Liver (tissue), 3 donors: ENCODE measurements at regions not wholly inside any gene's neighbourhood (a gene's known extent, or its start where the extent isn't known, plus 50 kb on each side); places are given as distances from the start of the nearest gene placed in this dataset.

ENCODE experiments used
- FOXA1 ChIP-seq: IDR thresholded peaks from 2 replicates; pipeline ENCODE4 v1.6.1; 2016; ENCODE audit warnings: antibody characterized with exemption
- GABPA ChIP-seq, 2 donors: IDR thresholded peaks in 1 of 2; conservative IDR thresholded peaks in 1 of 2; 2 replicates each; pipeline ENCODE4 v1.6.1; 2016; ENCODE audit warnings: antibody characterized with exemption in 2 of 2, mild to moderate bottlenecking in 1 of 2, moderate library complexity in 1 of 2
- JUND ChIP-seq, 2 donors: IDR thresholded peaks; 2 replicates each; pipeline ENCODE4 v1.6.1; 2016; ENCODE audit warnings: antibody characterized with exemption in 2 of 2
- RAD21 ChIP-seq, 2 donors: IDR thresholded peaks; 2 replicates each; pipeline ENCODE4 v1.6.1; 2016; ENCODE audit warnings: antibody characterized with exemption in 2 of 2, mild to moderate bottlenecking in 2 of 2
- TAF1 ChIP-seq: conservative IDR thresholded peaks from 2 replicates; pipeline ENCODE4 v1.6.1; 2016; ENCODE audit warnings: antibody characterized with exemption, mild to moderate bottlenecking
- YY1 ChIP-seq: IDR thresholded peaks from 2 replicates; pipeline ENCODE4 v1.6.1; 2016; ENCODE audit warnings: antibody characterized with exemption, mild to moderate bottlenecking
- TF ChIP-seq, protein P1 (sequence below): fragments of 150-350 bp; IDR thresholded peaks from 2 replicates; pipeline ENCODE4 v1.5.1; 2017; ENCODE audit warnings: improper control_type of control experiment, low read depth, low read length; ENCODE audit not compliant: missing input control
- TF ChIP-seq, protein P2 (sequence below): IDR thresholded peaks from 2 replicates; pipeline ENCODE4 v1.6.1; 2016; ENCODE audit warnings: antibody characterized with exemption, mild to moderate bottlenecking
- TF ChIP-seq, protein P3 (sequence below): IDR thresholded peaks from 2 replicates; pipeline ENCODE4 v1.6.1; 2016; ENCODE audit warnings: antibody characterized with exemption
- TF ChIP-seq, protein P4 (sequence below): IDR thresholded peaks from 2 replicates; pipeline ENCODE4 v1.6.1; 2016; ENCODE audit warnings: antibody characterized with exemption
- donor health status: healthy.
- donor health status: healthy.

DNA sequence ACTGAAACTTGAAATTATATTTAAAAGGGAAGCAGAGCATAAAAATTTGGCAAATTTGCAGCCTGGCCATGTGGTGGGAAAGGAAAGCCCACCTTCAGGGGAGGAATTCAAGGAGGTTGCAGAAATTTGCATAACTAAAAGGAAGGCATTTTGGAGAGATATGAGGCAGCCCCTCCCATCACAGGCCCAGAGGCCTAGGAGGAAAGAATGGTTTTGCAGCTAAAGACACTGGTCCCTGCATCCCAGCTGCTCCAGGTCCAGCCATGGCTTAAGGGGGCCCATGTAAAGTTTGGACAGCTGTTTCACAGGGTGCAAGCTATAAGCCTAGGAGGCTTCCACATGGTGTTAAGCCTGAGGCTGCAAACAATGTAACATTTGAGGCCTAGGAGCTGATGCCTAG lies 212.5 kb downstream of the NNT start:
- TF ChIP-seq GABPA (IDR thresholded peaks at IDR 0.05 in 1 of 2, conservative IDR thresholded peaks at IDR 0.05 in 1 of 2) (no peak), JUND (IDR thresholded peaks at IDR 0.05) (no peak), TAF1 (no peak), FOXA1 (no peak), YY1 (no peak), RAD21 (IDR thresholded peaks at IDR 0.05) (no peak)
- TF ChIP-seq, protein P1, sequence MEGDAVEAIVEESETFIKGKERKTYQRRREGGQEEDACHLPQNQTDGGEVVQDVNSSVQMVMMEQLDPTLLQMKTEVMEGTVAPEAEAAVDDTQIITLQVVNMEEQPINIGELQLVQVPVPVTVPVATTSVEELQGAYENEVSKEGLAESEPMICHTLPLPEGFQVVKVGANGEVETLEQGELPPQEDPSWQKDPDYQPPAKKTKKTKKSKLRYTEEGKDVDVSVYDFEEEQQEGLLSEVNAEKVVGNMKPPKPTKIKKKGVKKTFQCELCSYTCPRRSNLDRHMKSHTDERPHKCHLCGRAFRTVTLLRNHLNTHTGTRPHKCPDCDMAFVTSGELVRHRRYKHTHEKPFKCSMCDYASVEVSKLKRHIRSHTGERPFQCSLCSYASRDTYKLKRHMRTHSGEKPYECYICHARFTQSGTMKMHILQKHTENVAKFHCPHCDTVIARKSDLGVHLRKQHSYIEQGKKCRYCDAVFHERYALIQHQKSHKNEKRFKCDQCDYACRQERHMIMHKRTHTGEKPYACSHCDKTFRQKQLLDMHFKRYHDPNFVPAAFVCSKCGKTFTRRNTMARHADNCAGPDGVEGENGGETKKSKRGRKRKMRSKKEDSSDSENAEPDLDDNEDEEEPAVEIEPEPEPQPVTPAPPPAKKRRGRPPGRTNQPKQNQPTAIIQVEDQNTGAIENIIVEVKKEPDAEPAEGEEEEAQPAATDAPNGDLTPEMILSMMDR: no peak
- TF ChIP-seq, protein P2, sequence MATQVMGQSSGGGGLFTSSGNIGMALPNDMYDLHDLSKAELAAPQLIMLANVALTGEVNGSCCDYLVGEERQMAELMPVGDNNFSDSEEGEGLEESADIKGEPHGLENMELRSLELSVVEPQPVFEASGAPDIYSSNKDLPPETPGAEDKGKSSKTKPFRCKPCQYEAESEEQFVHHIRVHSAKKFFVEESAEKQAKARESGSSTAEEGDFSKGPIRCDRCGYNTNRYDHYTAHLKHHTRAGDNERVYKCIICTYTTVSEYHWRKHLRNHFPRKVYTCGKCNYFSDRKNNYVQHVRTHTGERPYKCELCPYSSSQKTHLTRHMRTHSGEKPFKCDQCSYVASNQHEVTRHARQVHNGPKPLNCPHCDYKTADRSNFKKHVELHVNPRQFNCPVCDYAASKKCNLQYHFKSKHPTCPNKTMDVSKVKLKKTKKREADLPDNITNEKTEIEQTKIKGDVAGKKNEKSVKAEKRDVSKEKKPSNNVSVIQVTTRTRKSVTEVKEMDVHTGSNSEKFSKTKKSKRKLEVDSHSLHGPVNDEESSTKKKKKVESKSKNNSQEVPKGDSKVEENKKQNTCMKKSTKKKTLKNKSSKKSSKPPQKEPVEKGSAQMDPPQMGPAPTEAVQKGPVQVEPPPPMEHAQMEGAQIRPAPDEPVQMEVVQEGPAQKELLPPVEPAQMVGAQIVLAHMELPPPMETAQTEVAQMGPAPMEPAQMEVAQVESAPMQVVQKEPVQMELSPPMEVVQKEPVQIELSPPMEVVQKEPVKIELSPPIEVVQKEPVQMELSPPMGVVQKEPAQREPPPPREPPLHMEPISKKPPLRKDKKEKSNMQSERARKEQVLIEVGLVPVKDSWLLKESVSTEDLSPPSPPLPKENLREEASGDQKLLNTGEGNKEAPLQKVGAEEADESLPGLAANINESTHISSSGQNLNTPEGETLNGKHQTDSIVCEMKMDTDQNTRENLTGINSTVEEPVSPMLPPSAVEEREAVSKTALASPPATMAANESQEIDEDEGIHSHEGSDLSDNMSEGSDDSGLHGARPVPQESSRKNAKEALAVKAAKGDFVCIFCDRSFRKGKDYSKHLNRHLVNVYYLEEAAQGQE: no peak
- TF ChIP-seq, protein P3, sequence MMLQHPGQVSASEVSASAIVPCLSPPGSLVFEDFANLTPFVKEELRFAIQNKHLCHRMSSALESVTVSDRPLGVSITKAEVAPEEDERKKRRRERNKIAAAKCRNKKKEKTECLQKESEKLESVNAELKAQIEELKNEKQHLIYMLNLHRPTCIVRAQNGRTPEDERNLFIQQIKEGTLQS: no peak
- TF ChIP-seq, protein P4, sequence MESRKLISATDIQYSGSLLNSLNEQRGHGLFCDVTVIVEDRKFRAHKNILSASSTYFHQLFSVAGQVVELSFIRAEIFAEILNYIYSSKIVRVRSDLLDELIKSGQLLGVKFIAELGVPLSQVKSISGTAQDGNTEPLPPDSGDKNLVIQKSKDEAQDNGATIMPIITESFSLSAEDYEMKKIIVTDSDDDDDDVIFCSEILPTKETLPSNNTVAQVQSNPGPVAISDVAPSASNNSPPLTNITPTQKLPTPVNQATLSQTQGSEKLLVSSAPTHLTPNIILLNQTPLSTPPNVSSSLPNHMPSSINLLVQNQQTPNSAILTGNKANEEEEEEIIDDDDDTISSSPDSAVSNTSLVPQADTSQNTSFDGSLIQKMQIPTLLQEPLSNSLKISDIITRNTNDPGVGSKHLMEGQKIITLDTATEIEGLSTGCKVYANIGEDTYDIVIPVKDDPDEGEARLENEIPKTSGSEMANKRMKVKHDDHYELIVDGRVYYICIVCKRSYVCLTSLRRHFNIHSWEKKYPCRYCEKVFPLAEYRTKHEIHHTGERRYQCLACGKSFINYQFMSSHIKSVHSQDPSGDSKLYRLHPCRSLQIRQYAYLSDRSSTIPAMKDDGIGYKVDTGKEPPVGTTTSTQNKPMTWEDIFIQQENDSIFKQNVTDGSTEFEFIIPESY: no peak
